OCI-LY1 (cell line): ENCODE measurements at regions not wholly inside any gene's neighbourhood (a gene's known extent, or its start where the extent isn't known, plus 50 kb on each side); places are given as distances from the start of the nearest gene placed in this dataset.

Experiments used
- CTCF ChIP-seq: fragments of 200-600 bp; sonication (generic), shearing (Covaris generic); IDR thresholded peaks from 2 replicates; pipeline ENCODE4 v1.5.1; 2017; ENCODE audit warnings: mild to moderate bottlenecking, antibody characterized with exemption, low read length, moderate library complexity, mixed read lengths
- EZH2 ChIP-seq: fragments of 200-600 bp; sonication (generic), shearing (Covaris generic); IDR thresholded peaks from 2 replicates; pipeline ENCODE4 v1.8.0; 2017; ENCODE audit warnings: borderline replicate concordance, mixed run types, mild to moderate bottlenecking, antibody characterized with exemption, low read length, moderate library complexity, mixed read lengths

- no peak for TF ChIP-seq EZH2
- TF ChIP-seq CTCF, result no peak
Measured at GRCh38 chr12:89161557-89161956, 190.7 kb downstream of the DUSP6 start.
